ENCODE measurements at regions not wholly inside any gene's neighbourhood (a gene's known extent, or its start where the extent isn't known, plus 50 kb on each side); places are given as distances from the start of the nearest gene placed in this dataset.

GRCh38 chr2:729376-729861 lies 52.2 kb upstream of the TMEM18 start:
- no peak for DNase-seq (ENCODE audit: low read depth in 2 of 3, low spot score in 1 of 3)

- no peak for DNase-seq (ENCODE audit: low read depth in 2 of 3, low spot score in 1 of 3)
Observed at GRCh38 chr2:728165-728564, 51.0 kb upstream of the TMEM18 start.

GRCh38 chr2:727071-727470 lies 49.9 kb upstream of the TMEM18 start:
- DNase-seq (ENCODE audit: low read depth in 2 of 3, low spot score in 1 of 3), result no peak

Data from stimulated activated CD4-positive, alpha-beta T cell treated with anti-CD3 and anti-CD28 coated beads, Interleukin-12 subunit alpha, Interleukin-12 subunit beta, amount 100 ng/mL, for 48 hours (primary cell).